Heart left ventricle (tissue), 16 donors: ENCODE measurements at regions not wholly inside any gene's neighbourhood (a gene's known extent, or its start where the extent isn't known, plus 50 kb on each side); places are given as distances from the start of the nearest gene placed in this dataset.

Experiments used
- ATAC-seq, 4 donors: fragments of 200-7000 bp; cut with Tn5 transposase; one replicate each; pipeline ENCODE4 v1.9.1; 2020 to 2022; ENCODE audit warnings: moderate library complexity in 4 of 4, mild to moderate bottlenecking in 3 of 4, moderate number of reproducible peaks in 1 of 4
- DNase-seq, 5 donors: peaks; one replicate each; pipeline ENCODE4 v3.0.0-alpha.2; 2020
- H3K27ac ChIP-seq, 12 donors: fragments of 200-600 bp; sonication (generic) in 4 of 12; one replicate each; pipeline versions ENCODE4 v1.5.0 to v1.8.0; 2016 to 2022; ENCODE audit warnings: mild to moderate bottlenecking in 2 of 12
- H3K27me3 ChIP-seq, 9 donors: fragments of 200-600 bp; sonication (generic) in 2 of 9; one replicate each; pipeline versions ENCODE4 v1.5.1 to v1.8.0; 2016 to 2022; ENCODE audit warnings: mild to moderate bottlenecking in 3 of 9
- H3K36me3 ChIP-seq, 9 donors: fragments of 200-600 bp; sonication (generic) in 2 of 9; one replicate each; pipeline versions ENCODE4 v1.5.0 to v1.8.0; 2018 to 2022; ENCODE audit warnings: mild to moderate bottlenecking in 2 of 9
- H3K4me1 ChIP-seq, 12 donors: fragments of 200-600 bp; sonication (generic) in 4 of 12; one replicate each; pipeline versions ENCODE4 v1.5.0 to v1.8.0; 2016 to 2022; ENCODE audit warnings: mild to moderate bottlenecking in 3 of 12
- H3K4me3 ChIP-seq, 12 donors: fragments of 200-600 bp; sonication (generic) in 4 of 12; one replicate each; pipeline versions ENCODE4 v1.5.0 to v1.8.0; 2017 to 2022; ENCODE audit warnings: mild to moderate bottlenecking in 9 of 12, moderate library complexity in 4 of 12
- H3K9me3 ChIP-seq, 12 donors: fragments of 200-600 bp; sonication (generic) in 4 of 12; one replicate each; pipeline versions ENCODE4 v1.5.0 to v1.8.0; 2016 to 2022; ENCODE audit warnings: mild to moderate bottlenecking in 1 of 12
- POLR2A ChIP-seq, 2 donors: fragments of 450-650 bp; IDR thresholded peaks; one replicate each; pipeline ENCODE4 v1.6.1; 2017; ENCODE audit warnings: antibody characterized with exemption in 2 of 2, mild to moderate bottlenecking in 2 of 2, moderate library complexity in 2 of 2
- WGBS, 4 donors: extraction: QIAGEN DNeasy Blood & Tissue Kit in 2 of 4; methylation state at CpG; one replicate each; pipeline versions ENCODE4 v1.1.5 to v1.1.7; 2013 to 2018; 5-methylcytosine and 5-hydroxymethylcytosine counted together
- intact Hi-C, 10 donors: fragments of 100-400 bp; cut with DNase I; formaldehyde crosslinking; loops; one replicate each; pipeline versions ENCODE4 v1.11.1 to v1.14.2; 2022
- TF ChIP-seq, protein P1 (sequence below), 12 donors: fragments of 200-600 bp; sonication (generic) in 4 of 12; IDR thresholded peaks; one replicate each; pipeline versions ENCODE4 v1.5.0 to v1.8.0; 2018 to 2022; ENCODE audit warnings: antibody characterized with exemption in 12 of 12, mild to moderate bottlenecking in 5 of 12
- donor health status: ischemic (EF 13 %, LVEDD 7.1; RV severe dilation, severe dysfunction).
- donor health status: healthy with polysubstance abuse.
- donor health status: DM: no; HTN: yes; CAD: no.
- donor health status: DM: no; HTN: no; CAD: no.
- donor health status: ischemic (EF 25% LVEDD 6.9; RV normal size, moderate dysfunction).
- donor health status: ischemic (EF 25% LVEDD 5.7; RV mildly dilated, moderate dysfunction).
- donor health status: healthy.
- donor health status: DM: yes; HTN: yes; CAD: no.
- donor health status: ischemic (EF 35%, LVEDD 5.7; RV mildly dilated, moderate dysfunction).
- donor health status: nonischemic (EF 11% LVEDD 7.7; RV severe dilation, severe dysfunction).
- donor health status: DM: yes; HTN: yes; CAD: no.
- donor health status: PGD.
- donor health status: ischemic (EF 29% LVEDD 5.4; RV normal size, mild dysfunction).
- donor health status: nonischemic (EF 23%, LVEDD 6.1; RV moderate dilation, normal function).

GRCh38 chr13:88675347-88675996, 1004.3 kb downstream of the SLITRK5 start:
- ATAC-seq (no peak), DNase-seq (no peak)
- no peak for TF ChIP-seq POLR2A (IDR thresholded peaks at IDR 0.05)
- TF ChIP-seq, protein P1, sequence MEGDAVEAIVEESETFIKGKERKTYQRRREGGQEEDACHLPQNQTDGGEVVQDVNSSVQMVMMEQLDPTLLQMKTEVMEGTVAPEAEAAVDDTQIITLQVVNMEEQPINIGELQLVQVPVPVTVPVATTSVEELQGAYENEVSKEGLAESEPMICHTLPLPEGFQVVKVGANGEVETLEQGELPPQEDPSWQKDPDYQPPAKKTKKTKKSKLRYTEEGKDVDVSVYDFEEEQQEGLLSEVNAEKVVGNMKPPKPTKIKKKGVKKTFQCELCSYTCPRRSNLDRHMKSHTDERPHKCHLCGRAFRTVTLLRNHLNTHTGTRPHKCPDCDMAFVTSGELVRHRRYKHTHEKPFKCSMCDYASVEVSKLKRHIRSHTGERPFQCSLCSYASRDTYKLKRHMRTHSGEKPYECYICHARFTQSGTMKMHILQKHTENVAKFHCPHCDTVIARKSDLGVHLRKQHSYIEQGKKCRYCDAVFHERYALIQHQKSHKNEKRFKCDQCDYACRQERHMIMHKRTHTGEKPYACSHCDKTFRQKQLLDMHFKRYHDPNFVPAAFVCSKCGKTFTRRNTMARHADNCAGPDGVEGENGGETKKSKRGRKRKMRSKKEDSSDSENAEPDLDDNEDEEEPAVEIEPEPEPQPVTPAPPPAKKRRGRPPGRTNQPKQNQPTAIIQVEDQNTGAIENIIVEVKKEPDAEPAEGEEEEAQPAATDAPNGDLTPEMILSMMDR (IDR thresholded peaks at IDR 0.05) = no peak
- Histone ChIP-seq H3K27ac (no peak overlapping the region), H3K9me3 (peaks cover 0 to 8% (median 0%) of the 10 kb centered on the region in 12 donors), H3K27me3 (no peaks in the 10 kb centered on the region), H3K36me3 (no peaks in the 10 kb centered on the region), H3K4me1 (no peaks in the 10 kb centered on the region), H3K4me3 (no peak overlapping the region)
- intact Hi-C loops = no loop called here
- 74 to 81% (median 79%) methylated on average over 2 of the region's 2 CpGs for WGBS, 4 donors

- no peak for ATAC-seq
- intact Hi-C loops = no loop called here
- Histone ChIP-seq H3K27ac (no peak overlapping the region), H3K27me3 (no peaks in the 10 kb centered on the region), H3K4me3 (no peak overlapping the region), H3K36me3 (no peaks in the 10 kb centered on the region), H3K9me3 (peaks cover 0 to 5% (median 0%) of the 10 kb centered on the region in 12 donors), H3K4me1 (no peaks in the 10 kb centered on the region)
- no peak for DNase-seq
- TF ChIP-seq POLR2A (IDR thresholded peaks at IDR 0.05) = no peak
- TF ChIP-seq, protein P1 (IDR thresholded peaks at IDR 0.05) = no peak
Measured at GRCh38 chr13:88676016-88676415, 1004.8 kb downstream of the SLITRK5 start.

- Histone ChIP-seq H3K36me3 (no peaks in the 10 kb centered on the region), H3K27me3 (no peaks in the 10 kb centered on the region), H3K4me3 (no peak overlapping the region), H3K27ac (no peak overlapping the region), H3K4me1 (no peaks in the 10 kb centered on the region), H3K9me3 (peaks cover 0 to 3% (median 0%) of the 10 kb centered on the region in 12 donors)
- no peak for ATAC-seq
- no peak for DNase-seq
- intact Hi-C loops = no loop called here
- WGBS, 4 donors = 75 to 90% (median 85%) methylated on average over 2 of the region's 2 CpGs
- TF ChIP-seq, protein P1 (IDR thresholded peaks at IDR 0.05) = no peak
- TF ChIP-seq POLR2A (IDR thresholded peaks at IDR 0.05) = no peak
Measured at GRCh38 chr13:88685459-88685858, 1014.3 kb downstream of the SLITRK5 start.

GRCh38 chr13:88701551-88701950, 1030.4 kb downstream of the SLITRK5 start:
- no peak for ATAC-seq
- no peak overlapping the region for H3K4me3 ChIP-seq
- no peaks in the 10 kb centered on the region for H3K36me3 ChIP-seq
- no peak overlapping the region for H3K27ac ChIP-seq
- no peaks in the 10 kb centered on the region for H3K27me3 ChIP-seq
- no peak for TF ChIP-seq POLR2A (IDR thresholded peaks at IDR 0.05)
- TF ChIP-seq, protein P1 (IDR thresholded peaks at IDR 0.05) = no peak
- H3K9me3 ChIP-seq = peaks cover 0 to 20% (median 1%) of the 10 kb centered on the region in 12 donors
- DNase-seq = no peak
- H3K4me1 ChIP-seq = no peaks in the 10 kb centered on the region
- intact Hi-C loops = no loop called here
